Fibroblast of lung (primary cell): ENCODE measurements at regions not wholly inside any gene's neighbourhood (a gene's known extent, or its start where the extent isn't known, plus 50 kb on each side); places are given as distances from the start of the nearest gene placed in this dataset.

Experiments
- EZH2 ChIP-seq: IDR thresholded peaks from 2 replicates; pipeline ENCODE4 v1.5.1; 2012; ENCODE audit warnings: low read length, control low read depth, mild to moderate bottlenecking; ENCODE audit errors: missing control alignments
- TF ChIP-seq, protein P1 (sequence below), 2 donors: IDR thresholded peaks in 1 of 2; conservative IDR thresholded peaks in 1 of 2; 1 replicate in 1 of 2; 2 replicates in 1 of 2; pipeline ENCODE4 v1.5.1; 2011 to 2012; ENCODE audit warnings: low read length in 2 of 2, control low read depth in 1 of 2, inconsistent platforms in 1 of 2, low read depth in 1 of 2, mild to moderate bottlenecking in 1 of 2

GRCh38 chr2:163856941-163857340, 121.1 kb upstream of the FIGN start:
- TF ChIP-seq, protein P1, sequence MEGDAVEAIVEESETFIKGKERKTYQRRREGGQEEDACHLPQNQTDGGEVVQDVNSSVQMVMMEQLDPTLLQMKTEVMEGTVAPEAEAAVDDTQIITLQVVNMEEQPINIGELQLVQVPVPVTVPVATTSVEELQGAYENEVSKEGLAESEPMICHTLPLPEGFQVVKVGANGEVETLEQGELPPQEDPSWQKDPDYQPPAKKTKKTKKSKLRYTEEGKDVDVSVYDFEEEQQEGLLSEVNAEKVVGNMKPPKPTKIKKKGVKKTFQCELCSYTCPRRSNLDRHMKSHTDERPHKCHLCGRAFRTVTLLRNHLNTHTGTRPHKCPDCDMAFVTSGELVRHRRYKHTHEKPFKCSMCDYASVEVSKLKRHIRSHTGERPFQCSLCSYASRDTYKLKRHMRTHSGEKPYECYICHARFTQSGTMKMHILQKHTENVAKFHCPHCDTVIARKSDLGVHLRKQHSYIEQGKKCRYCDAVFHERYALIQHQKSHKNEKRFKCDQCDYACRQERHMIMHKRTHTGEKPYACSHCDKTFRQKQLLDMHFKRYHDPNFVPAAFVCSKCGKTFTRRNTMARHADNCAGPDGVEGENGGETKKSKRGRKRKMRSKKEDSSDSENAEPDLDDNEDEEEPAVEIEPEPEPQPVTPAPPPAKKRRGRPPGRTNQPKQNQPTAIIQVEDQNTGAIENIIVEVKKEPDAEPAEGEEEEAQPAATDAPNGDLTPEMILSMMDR (conservative IDR thresholded peaks at IDR 0.05 in 1 of 2, IDR thresholded peaks at IDR 0.05 in 1 of 2; ENCODE audit: low read depth in 1 of 2, low read length in 2 of 2): no peak
- TF ChIP-seq EZH2: no peak
